Stimulated activated CD4-positive, alpha-beta T cell treated with anti-CD3 and anti-CD28 coated beads, Interleukin-15, amount 100 ng/mL, for 1 hour (primary cell): ENCODE measurements at regions not wholly inside any gene's neighbourhood (a gene's known extent, or its start where the extent isn't known, plus 50 kb on each side); places are given as distances from the start of the nearest gene placed in this dataset.

Source experiments
- DNase-seq, 2 donors: peaks; one replicate each; pipeline ENCODE4 v3.0.0-alpha.2; 2020; ENCODE audit warnings: low read depth in 1 of 2, low spot score in 1 of 2

DNA sequence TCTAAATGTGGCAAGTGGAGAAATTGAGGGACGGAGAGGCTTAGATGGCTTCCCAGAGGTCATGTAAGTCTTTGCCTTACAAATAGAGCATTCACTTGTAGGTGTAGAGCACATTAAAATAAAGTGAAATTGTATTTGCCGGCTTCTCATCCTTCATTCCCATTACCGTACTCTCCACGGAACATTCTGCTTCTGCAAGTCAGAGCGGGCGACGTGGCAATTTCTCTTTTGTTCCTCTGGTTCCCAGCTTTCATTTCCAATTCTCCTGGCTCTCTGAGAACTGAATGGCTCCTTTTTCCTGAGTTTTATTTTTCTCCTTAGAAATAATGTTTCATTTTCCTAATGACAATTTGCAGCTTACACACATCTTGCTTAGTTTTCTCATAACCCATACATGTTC, 51.3 kb upstream of the PFKP start:
- no peak for DNase-seq

DNA sequence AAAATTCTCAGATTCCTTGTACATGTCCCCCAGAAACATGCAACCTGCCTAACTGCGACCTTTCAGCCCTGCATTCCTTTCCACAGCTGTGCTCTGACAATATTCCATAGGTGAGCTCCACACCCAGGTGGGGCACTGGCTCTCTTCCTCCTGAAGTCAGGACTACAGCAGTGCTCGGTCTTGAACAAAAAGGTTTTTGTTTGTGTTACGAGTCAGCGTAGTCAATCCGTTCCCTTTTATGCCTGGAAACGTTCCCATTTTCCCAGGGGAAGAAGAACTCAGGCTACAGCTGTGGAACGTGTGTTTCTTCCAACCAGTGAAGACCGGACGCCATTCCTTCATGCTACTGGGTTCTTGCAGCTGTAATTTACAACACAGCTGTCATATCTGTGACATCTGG, 52.4 kb upstream of the PFKP start:
- no peak for DNase-seq

DNA sequence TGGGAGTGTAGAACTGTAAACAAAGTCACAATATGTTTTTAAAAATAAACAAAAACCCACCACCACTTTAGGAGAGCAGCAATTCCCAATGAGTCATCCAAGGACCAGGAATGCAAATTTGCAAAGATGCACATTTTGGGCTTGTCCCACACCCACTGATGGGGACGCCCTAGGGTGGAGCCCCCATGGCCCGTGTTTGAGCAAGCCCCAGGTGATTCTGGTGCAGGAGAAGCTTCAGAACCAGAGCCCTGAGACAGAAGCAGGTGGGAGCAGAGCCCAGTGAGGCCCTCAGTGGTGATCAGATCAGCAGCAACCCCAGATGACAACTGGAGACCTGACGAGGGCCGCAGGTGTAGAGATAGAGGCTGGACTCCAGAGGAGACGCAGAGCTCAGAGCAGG, 55.1 kb upstream of the PFKP start:
- DNase-seq: no peak

DNA sequence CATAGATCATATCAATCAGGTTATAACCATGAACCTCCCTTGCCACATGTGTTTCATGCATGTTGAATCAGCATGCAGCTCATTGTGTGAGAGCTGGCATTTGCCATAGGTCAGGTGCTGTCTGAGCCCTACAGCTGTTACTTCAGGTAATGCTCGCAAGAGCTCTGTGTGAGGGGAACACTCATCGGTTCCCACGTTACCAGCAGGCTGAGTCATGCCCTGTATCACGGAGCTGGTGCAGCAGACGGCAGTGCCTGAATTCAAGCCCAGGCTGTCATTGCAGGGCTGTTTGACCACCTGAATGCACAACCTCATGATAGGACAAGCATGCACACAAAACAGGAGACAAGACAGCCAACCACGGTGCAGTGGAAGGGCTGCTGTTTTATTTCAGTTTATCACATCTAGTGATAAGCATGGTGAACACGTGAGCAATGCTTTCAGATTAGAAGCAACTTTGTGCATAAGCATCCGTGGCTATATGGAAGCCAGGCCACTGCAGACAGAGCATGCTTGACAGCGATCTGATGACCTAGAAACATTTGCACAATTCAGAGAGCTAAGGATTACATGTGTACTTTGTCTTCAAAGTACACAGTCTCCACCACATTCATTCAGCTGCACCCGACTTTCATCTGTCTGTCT, 56.4 kb upstream of the PFKP start:
- DNase-seq: no peak

DNA sequence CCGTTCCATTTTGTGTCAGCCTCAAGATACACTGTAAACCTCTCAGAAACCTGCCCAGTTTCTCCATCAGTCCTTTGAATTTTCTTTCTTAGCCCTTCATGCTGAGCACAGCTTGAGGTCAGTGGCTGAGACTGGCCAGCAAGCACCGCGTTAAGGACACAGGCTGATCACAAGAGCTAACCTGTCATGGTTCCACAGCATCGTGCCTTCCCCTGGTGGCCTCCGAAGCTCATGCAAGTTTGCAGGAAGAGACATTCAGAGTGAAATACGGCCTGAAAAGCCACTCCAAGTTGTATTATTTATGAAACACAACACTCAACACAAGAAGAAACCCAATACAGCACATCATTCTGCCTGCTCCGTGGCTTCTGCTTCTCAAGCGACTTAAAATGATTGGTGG, 57.0 kb upstream of the PFKP start:
- no peak for DNase-seq

DNA sequence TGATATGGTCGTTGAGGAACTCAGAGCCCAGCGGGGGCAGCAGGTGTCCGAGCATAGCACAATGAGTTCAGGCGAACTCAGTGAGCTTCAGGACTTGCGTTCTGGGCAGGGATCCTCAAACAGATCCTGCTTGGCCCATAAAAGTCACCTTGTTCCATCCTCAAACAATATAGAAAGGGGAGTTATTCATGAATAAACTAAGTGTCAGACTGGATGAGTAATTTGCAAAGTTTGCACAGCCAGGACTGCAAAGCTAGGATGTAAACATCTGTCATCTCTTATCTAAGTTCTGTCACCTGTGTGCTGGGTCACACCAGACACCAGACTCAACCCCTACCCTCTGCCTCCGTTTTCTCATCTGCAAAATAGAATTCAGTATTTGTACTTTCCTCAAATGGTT, 58.0 kb upstream of the PFKP start:
- no peak for DNase-seq

DNA sequence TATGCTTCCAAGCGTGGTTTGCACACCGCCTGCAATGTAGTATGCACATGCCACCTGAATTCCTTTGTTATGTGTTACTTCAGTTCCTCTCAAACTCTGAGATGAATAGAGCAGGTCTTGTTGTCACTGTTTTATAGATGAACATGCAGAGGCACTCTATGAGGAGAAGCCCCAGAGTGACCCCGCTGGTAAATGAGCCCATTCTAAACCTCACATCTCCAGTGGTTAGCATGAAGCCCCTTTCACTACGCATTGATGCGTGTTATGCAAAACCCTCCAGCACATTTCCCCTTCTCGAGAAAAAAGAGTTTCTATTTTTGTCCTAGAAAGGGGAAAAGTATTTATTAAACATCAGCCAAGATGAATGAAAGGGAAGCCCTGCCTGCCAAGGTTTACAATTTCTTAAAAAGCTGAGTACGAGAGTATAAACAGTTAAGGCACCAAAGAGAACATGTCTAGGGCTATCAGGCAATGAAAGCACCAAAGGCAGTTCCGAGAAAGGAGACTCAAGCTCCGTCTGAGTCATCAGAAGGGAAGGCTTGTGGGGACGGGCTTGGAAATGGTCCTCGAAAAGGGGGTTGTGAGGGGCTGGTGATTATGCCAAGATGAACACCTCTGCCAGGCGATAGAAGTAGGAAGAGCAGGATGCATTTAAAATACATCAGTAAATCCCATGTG, 58.7 kb upstream of the PFKP start:
- no peak for DNase-seq

DNA sequence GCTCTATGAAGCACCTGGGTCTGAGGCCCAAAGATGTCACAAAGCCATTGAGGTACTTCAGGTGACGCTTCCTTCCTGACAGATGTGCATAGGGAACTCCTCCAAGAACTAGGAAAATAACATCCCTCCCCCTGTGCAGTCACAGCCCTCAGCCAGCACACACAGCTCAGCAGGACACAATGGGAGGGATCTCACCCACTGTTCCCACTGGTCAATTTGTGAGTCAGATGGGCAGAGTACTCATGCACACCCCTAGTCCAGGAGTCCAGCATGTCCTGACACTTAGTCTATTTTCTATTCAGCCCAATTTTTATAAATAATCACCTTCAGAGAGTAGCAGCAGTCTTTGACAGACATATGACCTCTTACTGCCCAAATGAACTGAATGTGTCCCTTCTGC, 60.7 kb upstream of the PFKP start:
- no peak for DNase-seq

DNA sequence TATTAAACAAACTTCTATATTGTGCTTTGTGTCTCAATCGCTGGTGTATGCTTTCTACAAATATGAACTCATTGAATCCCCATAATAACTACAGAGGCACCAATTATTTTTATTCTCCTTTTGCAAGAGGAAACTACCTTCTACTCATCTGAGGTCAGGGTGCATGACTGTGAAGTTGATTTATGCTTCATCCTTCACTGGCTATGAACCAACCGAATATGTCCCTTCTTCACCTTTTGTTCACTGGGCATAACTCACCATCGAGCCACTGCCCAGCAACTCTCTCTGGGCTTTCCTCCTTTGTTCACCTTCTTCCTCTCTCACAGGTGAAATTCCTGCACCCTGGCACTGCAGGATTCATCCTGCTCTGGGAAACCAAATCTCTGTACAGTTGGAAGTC, 61.3 kb upstream of the PFKP start:
- DNase-seq: no peak

DNA sequence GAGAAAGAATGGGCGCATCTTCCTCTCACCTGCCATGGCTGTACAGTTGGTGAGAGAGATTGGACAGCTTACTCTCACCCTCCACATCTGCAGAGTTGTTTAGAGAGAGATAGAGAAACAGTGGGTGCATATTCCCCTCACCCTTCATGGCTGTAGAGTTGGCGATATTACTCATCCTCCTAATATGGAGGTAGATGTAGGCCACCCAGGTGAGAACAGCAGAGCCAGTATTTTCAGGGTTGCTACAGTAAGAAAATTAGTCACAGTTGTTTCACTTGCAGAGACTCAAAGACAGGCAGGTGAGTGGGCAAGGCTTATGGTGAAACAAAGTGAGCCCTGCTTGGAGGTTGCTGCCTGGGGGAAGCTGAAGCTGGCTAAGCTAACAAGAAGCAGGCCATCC, 65.0 kb upstream of the PFKP start:
- no peak for DNase-seq

DNA sequence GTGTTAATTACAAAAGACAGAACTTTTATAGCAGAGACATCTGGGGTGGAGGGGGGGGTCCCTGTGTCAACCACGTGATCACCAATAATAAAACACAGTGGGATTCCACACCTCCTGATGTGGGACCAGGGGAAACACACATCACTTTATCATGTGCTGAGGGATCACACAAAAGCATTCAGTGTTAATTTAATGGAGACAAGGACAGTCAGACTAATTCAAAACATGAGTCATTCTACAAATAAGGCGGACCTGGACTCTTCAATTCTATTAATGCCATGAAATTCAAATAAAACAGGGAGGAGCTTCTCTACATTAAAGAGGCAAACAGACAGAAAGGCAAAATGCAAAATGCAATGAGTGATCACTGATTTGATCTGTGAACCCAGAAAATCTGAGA, 67.3 kb upstream of the PFKP start:
- no peak for DNase-seq

DNA sequence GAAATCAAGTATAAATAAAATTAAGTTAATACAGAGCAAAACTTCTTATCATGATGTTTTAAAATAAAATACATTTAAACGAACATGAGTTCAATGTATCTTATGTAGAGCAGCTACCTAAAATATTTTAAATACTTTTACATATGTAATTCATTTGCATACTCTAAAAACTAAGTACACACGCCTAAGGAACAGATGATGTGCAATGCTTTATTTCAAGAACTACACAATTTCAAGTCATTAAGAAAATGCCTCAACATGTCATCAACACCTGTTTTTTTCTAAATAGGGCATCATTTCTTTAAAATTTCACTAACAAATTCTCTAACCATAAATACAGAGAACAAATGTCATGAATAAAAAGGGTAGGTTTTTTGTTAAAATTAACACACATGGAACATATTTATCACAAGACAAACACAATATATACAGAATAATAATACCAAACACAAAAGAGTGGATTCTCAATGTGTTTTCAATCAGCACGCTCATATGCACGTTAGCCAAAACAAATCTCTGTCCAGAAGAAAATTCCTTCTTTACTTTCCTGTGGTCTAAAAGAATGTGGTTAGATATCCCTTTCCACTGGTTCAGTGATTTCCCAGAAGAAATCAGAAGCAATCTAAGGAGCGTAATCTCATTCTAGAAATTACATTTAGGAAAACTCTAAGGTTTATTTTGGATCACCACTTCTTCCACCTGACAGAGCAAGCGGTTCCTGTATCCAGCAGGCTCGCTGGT, 73.0 kb upstream of the PFKP start:
- no peak for DNase-seq

DNA sequence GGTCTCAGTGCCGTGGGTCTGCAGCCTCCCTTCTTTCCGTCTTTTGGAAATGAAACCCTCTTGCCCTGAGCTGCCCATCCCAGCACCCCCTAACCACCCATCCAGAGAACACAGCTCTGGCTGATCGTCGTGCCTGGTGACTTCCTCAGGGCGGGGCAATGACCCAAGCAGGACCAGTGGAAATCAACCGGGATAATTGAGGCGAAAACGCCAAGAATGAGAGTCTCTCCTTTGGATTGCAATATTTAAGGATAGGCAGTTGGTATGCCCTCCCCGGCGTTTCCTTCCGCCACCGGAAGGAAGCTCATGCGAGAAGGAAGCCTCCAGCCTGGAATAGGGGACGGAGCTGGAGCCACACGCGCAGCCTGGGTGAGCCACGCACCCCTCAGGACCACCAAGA, 73.7 kb upstream of the PFKP start:
- DNase-seq: no peak

DNA sequence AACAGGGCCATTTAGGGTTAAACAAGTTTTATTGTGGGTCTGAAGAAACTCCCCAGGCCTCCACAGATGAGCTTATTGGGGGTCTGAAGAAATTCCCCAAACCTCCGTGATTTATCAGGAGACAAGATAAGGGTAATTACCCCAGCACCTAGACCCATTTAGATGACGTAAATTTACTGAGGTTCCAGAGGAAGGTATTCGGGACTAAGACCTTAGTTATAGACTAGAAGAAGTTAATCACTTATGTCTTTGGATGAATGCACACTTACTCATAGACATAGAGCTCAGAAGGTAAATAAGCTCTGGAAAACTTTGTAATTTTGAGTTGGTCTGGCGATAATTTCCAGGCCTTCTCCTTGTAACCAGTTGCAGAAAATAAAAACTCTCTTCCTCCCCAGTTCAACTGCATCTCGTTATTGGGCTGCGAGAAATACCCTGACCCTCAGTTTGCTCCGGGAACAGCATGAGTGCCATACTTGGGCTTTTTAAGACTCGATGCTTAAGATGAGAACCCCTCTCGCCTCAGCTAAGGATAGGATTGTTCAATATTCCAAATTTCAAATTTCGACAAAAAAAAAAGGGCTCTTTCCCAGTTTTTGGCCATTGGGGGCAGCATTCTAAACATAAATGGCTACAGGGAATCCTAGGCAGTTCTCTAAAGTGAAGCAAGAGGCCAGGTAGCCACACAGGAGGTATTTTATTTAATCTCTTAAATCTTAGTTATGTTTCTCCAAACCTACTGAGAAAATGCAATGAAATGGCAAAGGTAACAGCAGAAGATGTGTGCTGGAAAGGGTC, 74.7 kb upstream of the PFKP start:
- DNase-seq: no peak

DNA sequence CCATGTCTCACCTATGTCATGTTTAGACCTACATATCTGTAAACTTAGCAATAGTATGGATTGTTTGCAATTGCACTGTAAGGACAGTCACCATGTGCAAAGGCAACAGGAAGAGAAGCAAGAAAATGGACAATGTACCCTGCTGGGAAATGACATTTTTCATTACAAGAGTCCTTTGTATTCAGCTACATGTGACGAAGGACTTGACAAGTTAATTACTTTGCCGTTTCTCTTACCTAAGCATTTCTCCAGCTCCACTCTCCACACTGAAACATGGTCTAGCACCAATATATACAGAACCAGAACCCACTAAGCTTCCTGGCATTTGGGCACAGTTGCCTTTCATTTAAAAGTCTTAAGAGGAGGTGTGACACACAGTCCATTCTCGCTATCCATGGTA, 76.6 kb upstream of the PFKP start:
- DNase-seq: no peak

DNA sequence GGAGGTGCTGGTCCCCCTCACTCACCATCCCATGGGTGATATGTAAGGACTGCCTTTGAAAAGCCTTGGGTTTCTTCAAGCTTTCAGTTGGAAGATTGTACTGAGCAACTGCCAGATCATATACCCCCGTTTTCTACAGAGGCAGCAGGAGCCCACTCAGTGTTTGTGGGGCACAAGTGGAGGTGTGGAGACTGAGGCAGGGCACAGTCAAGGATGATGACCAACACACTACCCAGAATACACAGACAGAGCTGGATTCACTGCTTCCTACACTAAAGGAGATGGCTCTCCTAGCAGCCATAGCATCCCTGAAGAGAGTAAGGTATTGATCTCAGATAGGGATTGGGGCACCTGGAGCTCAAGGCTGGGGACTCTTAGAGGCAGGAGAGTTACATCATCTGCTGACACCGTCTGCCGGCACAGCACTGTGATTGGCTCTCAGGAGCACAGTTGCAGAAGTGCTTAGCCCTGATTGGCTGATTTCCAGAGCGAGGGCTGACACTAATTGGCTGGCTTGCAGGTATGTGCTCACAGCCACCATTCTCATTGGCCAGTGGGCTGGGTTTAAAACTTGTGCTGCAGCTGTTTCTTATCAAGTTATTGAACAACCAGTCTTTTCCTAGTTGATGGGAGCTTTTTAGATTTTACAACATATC, 77.9 kb upstream of the PFKP start:
- DNase-seq: no peak

DNA sequence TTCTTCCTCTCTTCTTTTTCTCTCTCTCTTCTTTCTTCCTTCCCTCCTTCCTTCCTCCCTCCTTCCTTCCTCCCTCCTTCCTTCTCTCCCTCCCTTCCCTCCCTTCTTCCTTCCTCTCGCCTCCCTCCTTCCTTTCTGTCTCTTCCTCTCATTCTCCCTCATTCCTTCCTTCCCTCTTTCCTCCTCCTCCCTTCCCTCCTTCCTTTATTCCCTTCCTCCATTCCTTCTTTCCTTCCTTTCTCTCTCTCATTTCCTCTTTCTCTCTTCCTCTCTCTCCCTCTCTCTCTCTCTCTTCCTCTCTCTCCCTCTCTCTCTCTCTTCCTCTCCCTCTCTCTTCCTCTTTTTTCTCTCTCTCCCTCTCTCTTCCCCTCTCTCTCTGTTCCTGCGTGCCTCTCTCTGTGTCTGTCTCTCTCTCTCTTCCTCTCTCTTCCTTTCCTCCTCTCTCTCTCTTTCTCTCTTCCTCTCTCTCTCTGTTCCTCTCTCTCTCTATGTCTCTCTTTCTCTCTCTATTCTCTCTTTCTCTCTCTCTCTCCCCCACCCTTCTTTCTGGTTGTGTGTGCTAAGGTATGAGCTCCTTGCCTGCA, 80.1 kb upstream of the PFKP start:
- no peak for DNase-seq

DNA sequence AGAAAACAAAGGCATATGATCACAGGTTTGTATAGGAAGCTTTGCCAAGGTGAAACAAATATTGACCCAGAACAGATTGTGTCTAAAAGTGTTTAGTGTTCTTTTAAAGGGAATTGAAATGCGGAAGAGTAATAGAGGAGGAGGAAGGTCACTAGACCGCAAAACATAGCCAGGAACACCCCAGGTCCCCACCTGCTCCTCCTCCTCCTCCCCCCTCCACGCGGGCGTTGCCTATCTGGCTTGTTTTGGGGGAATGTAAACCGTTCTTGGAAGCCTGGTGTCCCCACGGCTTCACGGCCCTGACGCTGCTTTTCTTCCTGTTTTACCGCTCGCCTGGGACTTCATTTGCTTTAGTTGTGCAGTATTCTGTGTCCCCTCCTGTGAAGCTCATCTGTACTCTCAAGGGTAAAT, 81.0 kb upstream of the PFKP start:
- DNase-seq: no peak

DNA sequence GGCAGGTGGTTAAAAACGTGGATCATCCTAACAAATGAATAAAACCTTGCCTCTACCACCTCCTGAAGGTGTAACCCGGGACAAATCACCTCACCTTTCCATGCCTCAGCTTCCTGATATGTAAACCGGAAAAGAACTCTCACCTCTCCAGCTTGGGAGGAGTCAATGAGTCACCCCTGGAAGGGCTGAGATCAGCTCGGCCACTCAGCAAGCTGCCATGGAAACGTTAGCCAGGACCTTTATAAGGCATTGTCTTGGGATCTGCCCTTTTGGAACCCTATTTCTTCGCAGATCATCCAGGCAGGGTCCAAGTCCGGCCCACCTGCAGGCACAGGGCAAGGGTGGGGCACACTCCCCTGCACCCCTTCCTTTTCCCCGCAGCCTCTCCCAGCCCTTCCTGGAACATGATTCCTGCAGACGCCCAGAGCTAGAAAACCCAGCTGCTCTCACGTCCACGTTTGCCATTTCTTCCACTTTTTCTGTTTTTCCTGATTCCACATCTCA, 81.6 kb upstream of the PFKP start:
- no peak for DNase-seq

DNA sequence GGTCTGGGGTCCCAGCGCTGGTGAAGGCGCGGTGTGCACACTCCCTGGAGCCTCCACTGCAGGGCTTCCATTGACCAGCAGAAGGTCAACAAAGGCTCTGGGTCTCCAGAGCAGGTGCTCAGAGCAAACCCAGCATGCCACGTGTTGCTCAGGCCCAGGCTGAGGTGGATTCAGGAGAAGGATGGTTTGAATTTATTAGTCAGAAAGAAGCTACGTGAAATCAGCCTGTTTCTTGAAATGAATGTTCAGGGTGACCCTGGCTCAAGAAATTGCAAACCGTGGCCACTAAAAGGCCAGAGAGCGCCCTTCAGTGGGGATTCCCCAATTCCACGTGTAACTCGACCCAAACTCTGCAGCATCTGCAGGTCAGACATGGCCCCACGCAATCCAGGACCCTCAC, 82.7 kb upstream of the PFKP start:
- no peak for DNase-seq

DNA sequence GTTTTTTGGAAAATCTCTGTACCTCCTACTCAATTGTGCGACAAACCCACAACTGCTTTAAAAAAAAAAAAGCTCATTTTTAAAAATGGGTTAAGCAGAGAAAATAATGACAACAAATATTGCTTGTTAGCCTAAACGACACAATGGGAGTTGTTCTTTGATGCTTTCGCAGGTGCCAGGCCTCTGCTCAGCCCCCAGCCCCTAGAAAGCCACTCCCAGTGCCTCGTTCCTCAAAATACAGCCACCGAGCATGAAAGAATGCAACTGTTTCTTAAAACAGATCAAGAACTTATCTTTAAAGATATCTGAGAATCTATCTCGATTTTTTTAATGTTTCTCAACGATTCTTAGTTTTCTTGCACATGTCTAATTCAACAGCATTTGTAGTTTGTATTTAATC, 85.2 kb upstream of the PFKP start:
- no peak for DNase-seq
